ENCODE measurements at regions not wholly inside any gene's neighbourhood (a gene's known extent, or its start where the extent isn't known, plus 50 kb on each side); places are given as distances from the start of the nearest gene placed in this dataset.

DNA sequence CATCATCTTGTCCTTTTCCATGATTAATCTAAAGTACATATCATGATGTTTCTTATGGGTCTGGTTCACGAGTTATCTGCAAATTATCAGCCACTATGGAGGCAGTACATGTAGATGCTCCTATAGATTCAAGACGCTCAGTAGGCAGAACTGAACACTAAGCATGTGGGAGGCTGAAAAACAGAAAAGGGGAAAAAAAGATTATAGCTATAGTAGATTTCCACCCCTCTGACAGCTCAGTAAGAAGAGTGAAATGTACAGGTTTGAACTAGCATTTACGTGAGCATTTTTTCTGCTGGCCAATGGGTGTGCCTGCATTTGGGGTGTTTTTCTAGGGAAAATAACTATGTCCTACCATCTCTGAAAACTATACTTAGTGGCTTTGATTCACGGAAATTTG is 308.9 kb downstream of the ZEB2 start:
- no peaks in the 10 kb centered on the region for H3K9me3 Mint-ChIP-seq
- H3K27me3 Mint-ChIP-seq (ENCODE audit: low read depth in 3 of 3) = no peaks in the 10 kb centered on the region
- no peak overlapping the region for H3K4me3 Mint-ChIP-seq
- H3K27ac Mint-ChIP-seq = peak overlapping the region in 2 of 6 donors; percentile 3 to 34
- H3K36me3 Mint-ChIP-seq = peaks cover 10 to 25% (median 24%) of the 10 kb centered on the region in 3 donors
- no peak for DNase-seq
- peaks cover 29 to 46% of the 10 kb centered on the region in 2 donors for H3K4me1 Mint-ChIP-seq

DNA sequence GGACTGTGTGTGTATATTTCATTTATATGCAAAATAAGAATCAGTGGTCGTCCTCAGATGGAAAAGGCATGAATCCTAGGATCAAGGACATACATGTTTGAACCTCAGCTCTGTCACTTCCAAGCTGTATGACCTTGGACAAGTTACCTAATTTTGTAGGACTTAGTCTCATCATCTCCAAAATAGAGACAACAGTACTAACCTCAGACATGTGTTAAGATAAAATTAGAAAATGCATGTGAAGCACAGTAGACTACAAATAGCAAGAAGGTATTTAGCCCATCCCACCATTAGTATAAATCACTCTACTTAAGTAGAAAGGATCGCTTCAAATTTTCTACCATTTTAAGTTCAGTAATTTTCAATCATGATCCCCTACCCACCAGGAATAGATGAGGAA is 309.8 kb downstream of the ZEB2 start:
- no peaks in the 10 kb centered on the region for H3K27me3 Mint-ChIP-seq (ENCODE audit: low read depth in 3 of 3)
- peaks cover 24 to 39% of the 10 kb centered on the region in 2 donors for H3K4me1 Mint-ChIP-seq
- no peaks in the 10 kb centered on the region for H3K9me3 Mint-ChIP-seq
- DNase-seq = no peak
- no peak overlapping the region for H3K27ac Mint-ChIP-seq
- no peak overlapping the region for H3K4me3 Mint-ChIP-seq
- peaks cover 10 to 25% (median 24%) of the 10 kb centered on the region in 3 donors for H3K36me3 Mint-ChIP-seq

DNA sequence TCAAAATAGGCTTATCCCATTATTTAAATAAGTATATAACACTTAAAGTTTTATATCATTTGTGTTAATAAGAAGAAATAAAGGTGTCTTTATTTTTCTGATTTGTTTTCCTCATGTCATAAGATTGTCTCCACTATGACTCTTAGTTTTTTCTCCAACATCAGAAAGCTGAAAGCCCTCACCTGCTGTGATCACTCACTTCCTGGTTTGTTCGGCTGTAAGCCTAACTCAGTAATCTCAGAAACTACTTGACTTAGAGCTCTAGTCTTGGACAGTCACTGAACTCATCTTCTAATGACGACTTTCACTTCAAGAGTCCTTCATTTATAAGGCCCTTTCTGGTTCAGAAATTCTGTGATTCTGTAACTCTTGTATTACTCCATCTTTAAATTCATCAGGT is 311.0 kb downstream of the ZEB2 start:
- H3K27me3 Mint-ChIP-seq (ENCODE audit: low read depth in 3 of 3) = no peaks in the 10 kb centered on the region
- H3K4me3 Mint-ChIP-seq = no peak overlapping the region
- peaks cover 0 to 2% (median 0%) of the 10 kb centered on the region in 6 donors for H3K9me3 Mint-ChIP-seq
- peaks cover 20 to 32% of the 10 kb centered on the region in 2 donors for H3K4me1 Mint-ChIP-seq
- H3K36me3 Mint-ChIP-seq = peaks cover 10 to 29% (median 28%) of the 10 kb centered on the region in 3 donors
- peak overlapping the region in 1 of 6 donors; percentile 16 for H3K27ac Mint-ChIP-seq
- DNase-seq = no peak

DNA sequence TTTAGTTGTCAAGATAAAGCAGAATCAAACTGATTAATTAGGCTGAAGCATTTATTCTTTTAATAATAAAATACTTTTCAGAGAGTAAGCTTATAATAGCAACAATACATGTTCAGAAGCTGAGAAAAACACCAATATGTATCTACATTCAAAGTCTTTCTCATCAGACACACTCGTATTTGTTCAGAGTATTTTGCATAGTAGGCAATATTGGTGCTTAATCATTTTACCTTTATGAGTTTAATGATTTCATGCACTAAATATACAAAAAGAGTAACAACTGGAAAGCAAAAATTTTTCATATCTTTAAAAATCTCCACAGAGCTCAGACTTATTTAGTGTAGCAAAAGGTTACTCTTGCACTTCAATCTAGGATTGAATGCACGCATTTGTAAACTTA is 313.9 kb downstream of the ZEB2 start:
- peaks cover 16 to 34% (median 31%) of the 10 kb centered on the region in 3 donors for H3K36me3 Mint-ChIP-seq
- H3K27ac Mint-ChIP-seq = no peak overlapping the region
- peaks cover 0 to 3% (median 2%) of the 10 kb centered on the region in 3 donors for H3K27me3 Mint-ChIP-seq (ENCODE audit: low read depth in 3 of 3)
- H3K9me3 Mint-ChIP-seq = peaks cover 0 to 4% (median under 1%) of the 10 kb centered on the region in 6 donors
- H3K4me3 Mint-ChIP-seq = no peak overlapping the region
- DNase-seq = no peak
- peaks cover 1 to 10% of the 10 kb centered on the region in 2 donors for H3K4me1 Mint-ChIP-seq

DNA sequence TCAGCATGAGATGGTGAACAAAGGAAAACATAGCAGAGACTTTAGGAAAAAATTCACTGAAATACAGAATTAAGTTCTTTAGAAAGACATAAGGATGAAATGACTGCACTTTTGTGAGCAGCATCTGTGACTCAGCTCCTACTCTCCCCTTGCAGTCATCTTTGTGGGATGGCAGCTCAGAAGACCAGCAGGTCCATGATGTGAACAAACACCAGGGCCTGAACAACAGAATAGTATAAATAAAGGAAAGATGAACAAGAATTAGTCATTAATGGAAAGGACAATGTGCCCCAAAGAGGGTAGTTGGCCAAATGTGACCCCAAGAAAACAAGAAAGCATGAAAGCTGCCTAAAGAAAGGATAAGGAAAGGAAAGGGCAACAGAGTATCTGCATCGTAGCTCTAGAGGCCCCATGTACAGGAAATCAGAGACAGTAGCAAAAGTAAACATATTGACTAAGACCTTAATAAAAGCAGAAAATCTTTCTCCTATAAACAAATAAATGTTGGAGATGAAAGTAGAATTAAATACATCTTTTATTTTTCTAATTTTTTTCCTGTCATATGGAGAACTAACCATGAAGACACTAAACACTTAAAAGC is 318.0 kb downstream of the ZEB2 start:
- Mint-ChIP-seq H3K9me3 (peaks cover 0 to 4% (median under 1%) of the 10 kb centered on the region in 6 donors), H3K4me3 (no peak overlapping the region), H3K36me3 (peaks cover 9 to 19% (median 13%) of the 10 kb centered on the region in 3 donors), H3K27ac (peak overlapping the region in 2 of 6 donors; percentile 64 to 66), H3K4me1 (no peaks in the 10 kb centered on the region), H3K27me3 (ENCODE audit: low read depth in 3 of 3) (peaks cover 0 to 3% (median 2%) of the 10 kb centered on the region in 3 donors)
- no peak for DNase-seq

DNA sequence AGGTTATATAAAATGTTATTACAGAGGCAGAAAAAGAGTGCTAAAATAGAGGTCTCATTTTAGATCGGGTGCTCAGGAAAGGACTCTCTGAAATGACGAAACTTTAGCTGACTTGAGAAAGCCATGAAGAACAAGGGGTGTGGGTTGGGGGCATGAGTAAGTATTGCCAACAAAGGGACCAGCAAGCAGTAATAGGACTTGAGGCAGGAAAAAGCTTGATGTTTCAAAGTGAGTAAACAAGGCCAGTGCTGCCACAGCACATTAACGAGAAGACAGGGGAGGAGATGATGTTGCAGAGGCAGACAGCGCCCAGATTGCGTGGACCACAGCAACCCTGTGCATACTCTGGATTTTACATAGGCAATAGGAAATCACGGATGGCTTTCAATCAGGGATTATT is 318.8 kb downstream of the ZEB2 start:
- no peak overlapping the region for H3K4me3 Mint-ChIP-seq
- H3K27ac Mint-ChIP-seq = peak overlapping the region in 1 of 6 donors; percentile 54
- no peaks in the 10 kb centered on the region for H3K4me1 Mint-ChIP-seq
- H3K27me3 Mint-ChIP-seq (ENCODE audit: low read depth in 3 of 3) = peaks cover 0 to 3% (median 2%) of the 10 kb centered on the region in 3 donors
- peaks cover 0 to 4% (median under 1%) of the 10 kb centered on the region in 6 donors for H3K9me3 Mint-ChIP-seq
- peaks cover 9 to 16% (median 13%) of the 10 kb centered on the region in 3 donors for H3K36me3 Mint-ChIP-seq
- no peak for DNase-seq

DNA sequence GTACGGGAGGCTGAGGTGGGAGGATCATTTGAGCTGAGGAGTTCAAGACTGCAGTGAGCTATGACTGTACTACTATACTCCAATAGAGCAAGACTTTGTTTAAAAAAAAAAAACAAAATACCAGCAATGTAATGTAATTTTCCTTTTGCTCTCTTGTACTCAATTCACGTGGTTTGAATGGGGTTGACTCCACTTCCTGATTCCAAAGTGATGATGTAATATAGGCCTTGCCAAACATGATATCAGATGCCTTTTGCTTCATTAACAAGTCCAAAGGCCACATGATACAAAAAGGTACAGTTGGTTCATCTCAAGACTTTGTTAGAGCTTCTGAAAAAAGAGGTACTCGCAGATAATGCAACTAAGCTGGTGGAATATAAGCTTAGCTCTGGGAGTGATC is 321.8 kb downstream of the ZEB2 start:
- Mint-ChIP-seq H3K9me3 (peaks cover 0 to 2% (median 0%) of the 10 kb centered on the region in 6 donors), H3K27me3 (ENCODE audit: low read depth in 3 of 3) (peaks cover 0 to 2% (median 2%) of the 10 kb centered on the region in 3 donors), H3K36me3 (peaks cover 7 to 15% (median 11%) of the 10 kb centered on the region in 3 donors), H3K4me1 (no peaks in the 10 kb centered on the region), H3K27ac (no peak overlapping the region), H3K4me3 (no peak overlapping the region)
- DNase-seq = no peak

DNA sequence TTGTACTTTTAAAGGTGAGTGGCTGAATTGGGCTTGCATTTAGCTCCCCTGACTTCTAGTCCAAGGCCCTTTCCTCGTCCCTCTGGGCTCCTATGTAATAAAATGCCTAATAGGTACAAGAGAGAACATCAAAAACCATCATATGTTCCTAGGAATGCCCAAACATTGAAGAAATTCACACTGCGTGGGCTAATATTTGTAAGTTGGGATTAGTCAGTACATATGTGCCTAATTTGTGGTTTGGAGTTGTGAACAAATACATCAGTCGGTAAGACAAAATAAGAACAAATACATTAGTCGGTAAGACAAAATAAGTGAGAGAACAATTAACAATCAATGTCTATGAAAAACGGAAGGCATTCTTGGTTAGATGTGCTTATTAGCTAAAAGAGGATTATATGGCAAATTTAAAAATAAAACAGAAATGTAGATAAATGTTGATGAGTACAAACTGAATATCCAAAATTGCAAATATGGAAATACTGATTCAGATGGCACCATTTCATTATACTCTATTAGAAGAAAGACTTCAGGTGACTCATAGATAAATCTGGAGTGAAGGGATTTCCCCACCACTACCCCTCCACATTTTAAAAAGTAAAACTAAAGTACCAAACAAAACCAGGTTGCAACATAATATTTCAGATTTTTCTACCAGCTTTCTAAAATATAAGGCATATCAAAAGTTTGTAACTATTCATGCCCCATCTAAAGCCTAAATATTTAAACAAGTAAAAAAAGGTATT is 325.4 kb downstream of the ZEB2 start:
- no peaks in the 10 kb centered on the region for H3K27me3 Mint-ChIP-seq (ENCODE audit: low read depth in 3 of 3)
- H3K27ac Mint-ChIP-seq = no peak overlapping the region
- peaks cover 4 to 9% (median 8%) of the 10 kb centered on the region in 3 donors for H3K36me3 Mint-ChIP-seq
- no peaks in the 10 kb centered on the region for H3K9me3 Mint-ChIP-seq
- no peak for DNase-seq
- no peaks in the 10 kb centered on the region for H3K4me1 Mint-ChIP-seq
- no peak overlapping the region for H3K4me3 Mint-ChIP-seq

DNA sequence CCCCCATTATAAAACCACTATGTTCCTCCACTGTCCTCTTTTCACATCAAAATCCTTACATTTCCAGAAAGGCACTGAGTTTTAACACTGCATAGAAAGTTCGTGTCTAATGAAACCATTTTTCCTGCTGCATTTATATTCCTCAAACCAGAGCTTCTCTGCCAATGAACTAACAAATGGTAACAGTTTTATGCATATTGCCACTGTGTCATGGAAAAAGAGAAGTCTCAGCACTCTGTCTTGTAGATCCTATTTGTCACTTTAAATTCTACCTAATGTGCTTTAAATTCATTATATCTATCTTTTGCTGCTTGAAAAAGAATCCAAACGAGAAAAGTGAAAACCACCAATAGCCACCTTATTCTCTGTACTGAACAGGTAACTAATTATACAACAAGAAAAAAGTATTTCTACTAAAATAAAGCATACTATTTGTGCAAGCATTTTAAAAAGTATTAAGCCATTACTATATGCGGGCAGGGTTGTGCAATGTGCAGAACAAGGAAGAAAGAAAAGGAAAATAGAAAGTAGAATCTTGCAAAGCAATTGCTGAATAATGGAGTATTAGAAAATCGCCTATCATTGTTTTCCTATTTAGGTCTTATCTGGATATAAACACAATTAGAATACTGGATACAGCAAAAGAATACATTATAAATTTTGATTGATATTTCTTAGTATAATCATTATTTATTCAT is 328.9 kb downstream of the ZEB2 start:
- H3K27me3 Mint-ChIP-seq (ENCODE audit: low read depth in 3 of 3) = no peaks in the 10 kb centered on the region
- H3K36me3 Mint-ChIP-seq = peaks cover 0 to 9% (median 0%) of the 10 kb centered on the region in 3 donors
- no peak for DNase-seq
- H3K4me1 Mint-ChIP-seq = peaks cover 0 to 9% of the 10 kb centered on the region in 2 donors
- no peak overlapping the region for H3K27ac Mint-ChIP-seq
- H3K9me3 Mint-ChIP-seq = no peaks in the 10 kb centered on the region
- H3K4me3 Mint-ChIP-seq = no peak overlapping the region

DNA sequence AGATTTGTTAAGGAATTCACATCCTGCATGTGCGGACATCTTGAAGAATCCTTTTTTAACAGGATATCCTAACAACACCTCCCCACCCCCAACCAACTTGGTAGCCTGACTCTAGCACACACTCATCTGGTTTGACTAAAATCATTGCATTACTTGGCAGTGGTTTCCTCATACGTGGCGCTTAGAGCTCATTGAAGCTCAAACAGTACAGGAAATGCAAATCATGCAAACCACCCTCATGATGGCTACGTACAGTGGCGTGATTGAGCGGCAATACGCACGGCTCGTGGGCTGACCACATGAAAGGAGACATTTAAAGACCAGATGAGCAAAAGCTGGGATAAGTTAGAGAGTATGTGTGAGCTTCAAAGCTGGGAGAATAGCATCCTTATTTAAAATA is 336.2 kb downstream of the ZEB2 start:
- DNase-seq = peak; percentile 77 to 83 (median 82)
- H3K36me3 Mint-ChIP-seq = peaks cover 0 to 2% (median 0%) of the 10 kb centered on the region in 3 donors
- H3K4me1 Mint-ChIP-seq = peaks cover 20 to 40% of the 10 kb centered on the region in 2 donors
- H3K4me3 Mint-ChIP-seq = peak overlapping the region; percentile 77 to 89 (median 85)
- H3K27me3 Mint-ChIP-seq (ENCODE audit: low read depth in 3 of 3) = peaks cover 0 to 4% (median 0%) of the 10 kb centered on the region in 3 donors
- H3K27ac Mint-ChIP-seq = peak overlapping the region; percentile 78 to 90 (median 88)
- H3K9me3 Mint-ChIP-seq = no peaks in the 10 kb centered on the region

DNA sequence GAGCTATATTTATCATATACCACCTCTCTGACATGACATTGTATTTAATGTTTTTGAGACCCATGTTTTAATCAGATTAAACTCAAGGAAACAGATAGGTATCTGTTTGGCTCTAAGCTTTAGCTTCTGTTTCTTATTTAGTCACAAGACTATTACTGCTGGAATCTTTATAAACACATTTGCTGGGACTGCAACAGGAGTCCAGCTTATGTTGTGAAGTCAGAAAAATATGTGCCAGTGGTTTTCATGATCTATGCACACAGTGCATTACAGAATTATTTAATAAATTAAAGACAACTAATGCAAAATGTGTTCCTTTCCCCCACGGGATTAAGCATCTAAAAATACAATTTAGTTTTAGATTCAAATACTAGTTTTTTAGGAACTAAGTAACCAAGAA is 338.9 kb downstream of the ZEB2 start:
- peaks cover 0 to 4% (median 0%) of the 10 kb centered on the region in 3 donors for H3K27me3 Mint-ChIP-seq (ENCODE audit: low read depth in 3 of 3)
- no peak overlapping the region for H3K27ac Mint-ChIP-seq
- no peak overlapping the region for H3K4me3 Mint-ChIP-seq

DNA sequence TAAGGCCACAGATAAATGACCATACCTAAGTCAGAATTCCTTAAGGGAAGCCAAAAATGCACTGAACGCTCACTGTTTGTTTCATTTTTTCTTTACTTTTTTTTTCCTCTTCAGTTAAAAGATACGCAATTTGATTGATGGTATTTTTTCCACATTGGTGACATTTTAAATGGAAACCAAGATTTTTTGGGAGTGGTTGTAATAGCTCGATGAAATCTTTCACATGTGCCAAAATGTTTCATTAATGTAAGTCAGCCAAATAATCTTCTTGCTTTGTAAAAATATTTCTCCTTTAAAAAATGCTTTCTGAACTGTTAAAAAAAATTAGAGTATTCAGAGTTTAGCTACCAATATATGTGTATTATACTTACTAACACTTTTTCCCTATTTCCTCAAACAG is 339.8 kb downstream of the ZEB2 start:
- H3K9me3 Mint-ChIP-seq = no peaks in the 10 kb centered on the region

More for the DNA sequence above, 338.9 kb downstream of the ZEB2 start:
- Mint-ChIP-seq H3K9me3 (no peaks in the 10 kb centered on the region), H3K36me3 (peaks cover 8 to 11% (median 9%) of the 10 kb centered on the region in 3 donors), H3K4me1 (peaks cover 20 to 31% of the 10 kb centered on the region in 2 donors)
- no peak for DNase-seq

DNA sequence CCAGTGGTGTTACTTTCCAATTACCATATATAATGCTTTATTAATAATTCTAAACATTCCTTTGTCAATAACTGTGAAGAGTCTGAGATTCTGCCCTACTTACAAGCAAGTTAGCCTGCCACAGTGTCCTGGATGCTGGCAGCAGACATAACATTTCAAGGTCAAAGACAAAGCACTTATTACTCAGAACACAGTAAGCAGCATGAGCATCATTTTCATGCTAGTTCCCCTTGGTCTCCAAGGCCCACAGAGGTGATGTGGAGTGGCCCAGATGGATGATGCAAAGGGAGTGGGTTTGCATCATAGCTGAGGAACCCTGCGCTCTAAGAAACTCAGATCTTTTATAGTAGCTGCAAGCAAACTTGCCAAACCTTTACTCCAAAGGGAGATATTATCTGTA is 349.7 kb downstream of the ZEB2 start:
- H3K27me3 Mint-ChIP-seq (ENCODE audit: low read depth in 3 of 3) = peaks cover 0 to 2% (median 0%) of the 10 kb centered on the region in 3 donors
- no peak for DNase-seq
- H3K36me3 Mint-ChIP-seq = peaks cover 11 to 18% (median 13%) of the 10 kb centered on the region in 3 donors
- H3K4me3 Mint-ChIP-seq = no peak overlapping the region
- no peaks in the 10 kb centered on the region for H3K9me3 Mint-ChIP-seq
- H3K4me1 Mint-ChIP-seq = no peaks in the 10 kb centered on the region
- no peak overlapping the region for H3K27ac Mint-ChIP-seq

More for the DNA sequence above, 339.8 kb downstream of the ZEB2 start:
- Mint-ChIP-seq H3K4me3 (no peak overlapping the region), H3K27me3 (ENCODE audit: low read depth in 3 of 3) (peaks cover 0 to 4% (median 0%) of the 10 kb centered on the region in 3 donors), H3K27ac (no peak overlapping the region), H3K4me1 (peaks cover 17 to 22% of the 10 kb centered on the region in 2 donors), H3K36me3 (peaks cover 9 to 11% (median 9%) of the 10 kb centered on the region in 3 donors)
- no peak for DNase-seq

DNA sequence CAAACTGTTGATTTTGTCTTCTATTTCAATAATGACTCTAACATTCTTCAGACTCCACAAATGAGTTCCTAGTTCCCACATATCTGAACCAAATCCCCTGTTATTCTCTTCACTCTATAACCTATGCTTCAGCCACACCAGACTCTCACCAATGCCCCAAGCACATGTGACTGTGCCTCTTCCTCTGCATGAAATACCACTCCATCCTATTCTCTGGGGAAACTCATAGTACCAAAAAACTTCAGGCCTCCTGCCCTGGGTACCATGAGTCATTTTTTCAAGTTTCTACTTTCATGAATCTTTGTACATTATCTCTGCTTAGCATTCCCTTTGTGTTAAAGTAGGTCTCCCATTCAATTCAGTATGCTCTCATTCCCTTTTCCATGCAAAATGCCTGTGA is 353.2 kb downstream of the ZEB2 start:
- Mint-ChIP-seq H3K9me3 (no peaks in the 10 kb centered on the region), H3K4me1 (no peaks in the 10 kb centered on the region), H3K27ac (no peak overlapping the region), H3K27me3 (ENCODE audit: low read depth in 3 of 3) (peaks cover 0 to 2% (median 0%) of the 10 kb centered on the region in 3 donors), H3K4me3 (no peak overlapping the region), H3K36me3 (no peaks in the 10 kb centered on the region)
- no peak for DNase-seq
